ENCODE measurements at regions not wholly inside any gene's neighbourhood (a gene's known extent, or its start where the extent isn't known, plus 50 kb on each side); places are given as distances from the start of the nearest gene placed in this dataset.

DNA sequence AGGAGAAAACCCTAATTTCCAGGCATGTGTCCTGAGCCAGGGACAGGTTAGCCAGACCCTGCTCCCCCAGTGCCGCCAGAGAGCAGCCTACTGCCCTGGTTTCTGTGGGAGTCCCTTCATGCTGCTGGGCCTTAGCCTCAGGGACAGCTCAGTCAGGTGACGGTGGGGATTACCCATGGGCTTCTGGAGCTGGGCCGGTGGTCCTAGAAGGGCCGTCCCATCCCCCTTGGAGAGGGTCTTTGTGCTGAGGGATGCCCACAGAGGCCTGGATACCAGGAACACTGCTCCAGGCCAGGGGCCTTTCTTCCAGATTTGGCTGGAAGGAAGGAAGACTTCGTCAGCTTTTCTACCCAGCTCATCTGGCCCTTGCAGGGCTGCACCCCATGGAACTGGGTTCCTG, 71.4 kb upstream of the ZNF722 start:
- Mint-ChIP-seq H3K4me3 (peak overlapping the region; percentile 87), H3K27ac (no peak overlapping the region), H3K36me3 (ENCODE audit: low read depth) (peaks cover 4% of the 10 kb centered on the region), H3K4me1 (ENCODE audit: low read depth) (peaks cover 16% of the 10 kb centered on the region), H3K27me3 (ENCODE audit: low read depth) (no peaks in the 10 kb centered on the region), H3K9me3 (ENCODE audit: insufficient read depth) (peaks cover 22% of the 10 kb centered on the region)
- ATAC-seq (no peak), DNase-seq (no peak)
- ChIA-PET CTCF (no interaction called here), POLR2A (no interaction called here)

GRCh38 chr7:63931057-63931600, 67.5 kb upstream of the ZNF722 start:
- ChIA-PET CTCF (no interaction called here), POLR2A (no interaction called here)
- Mint-ChIP-seq H3K4me3 (no peak overlapping the region), H3K27ac (no peak overlapping the region), H3K36me3 (ENCODE audit: low read depth) (no peaks in the 10 kb centered on the region), H3K9me3 (ENCODE audit: insufficient read depth) (no peaks in the 10 kb centered on the region), H3K4me1 (ENCODE audit: low read depth) (no peaks in the 10 kb centered on the region), H3K27me3 (ENCODE audit: low read depth) (no peaks in the 10 kb centered on the region)
- no peak for DNase-seq
- no peak for ATAC-seq

GRCh38 chr7:63931985-63932577, 66.6 kb upstream of the ZNF722 start:
- Mint-ChIP-seq H3K4me3 (no peak overlapping the region), H3K36me3 (ENCODE audit: low read depth) (no peaks in the 10 kb centered on the region), H3K27ac (no peak overlapping the region), H3K27me3 (ENCODE audit: low read depth) (no peaks in the 10 kb centered on the region), H3K4me1 (ENCODE audit: low read depth) (no peaks in the 10 kb centered on the region), H3K9me3 (ENCODE audit: insufficient read depth) (no peaks in the 10 kb centered on the region)
- CTCF ChIA-PET: no interaction called here
- no peak for ATAC-seq
- POLR2A ChIA-PET: no interaction called here
- no peak for DNase-seq

Data from activated CD8-positive, alpha-beta T cell treated with anti-CD3 and anti-CD28 coated beads, Interleukin-2, amount 10 ng/mL, durations not matched to agents 7 days and 5 days (primary cell).